K562 (cell line): ENCODE measurements at regions not wholly inside any gene's neighbourhood (a gene's known extent, or its start where the extent isn't known, plus 50 kb on each side); places are given as distances from the start of the nearest gene placed in this dataset.

Source experiments
- CCAR2 ChIP-seq: fragments of 200-400 bp; formaldehyde crosslinking; IDR thresholded peaks from 2 replicates; pipeline ENCODE4 v1.6.1; 2017; ENCODE audit warnings: mild to moderate bottlenecking, low read depth, low read length
- CTCF ChIP-seq, 3 experiments: IDR thresholded peaks in 2 of 3; conservative IDR thresholded peaks in 1 of 3; 2 replicates each; pipeline ENCODE4 v1.5.1; 2011 to 2012; ENCODE audit warnings: low read length in 3 of 3, mild to moderate bottlenecking in 3 of 3, control low read depth in 2 of 3, improper control_type of control experiment in 1 of 3, inconsistent platforms in 1 of 3, low read depth in 1 of 3, mixed read lengths in 1 of 3, moderate library complexity in 1 of 3; ENCODE audit not compliant: insufficient read depth in 2 of 3
- E2F1 ChIP-seq: sonication (generic); formaldehyde crosslinking; IDR thresholded peaks from 2 replicates; pipeline ENCODE4 v1.8.1; 2023; ENCODE audit warnings: mild to moderate bottlenecking, missing genetic modification reagents, moderate library complexity
- L3MBTL2 ChIP-seq: fragments of 450-650 bp; IDR thresholded peaks from 2 replicates; pipeline ENCODE4 v1.6.1; 2016; ENCODE audit warnings: mild to moderate bottlenecking, moderate library complexity
- NBN ChIP-seq: fragments of 450-650 bp; IDR thresholded peaks from 2 replicates; pipeline ENCODE4 v1.6.1; 2016; ENCODE audit warnings: low read depth, mild to moderate bottlenecking
- NFE2L1 ChIP-seq: fragments of 450-650 bp; IDR thresholded peaks from 2 replicates; pipeline ENCODE4 v1.6.1; 2016; ENCODE audit warnings: missing genetic modification characterization, low read depth, mild to moderate bottlenecking, missing compliant biosample characterization, moderate library complexity, borderline replicate concordance
- PHB2 ChIP-seq: fragments of 450-650 bp; IDR thresholded peaks from 2 replicates; pipeline ENCODE4 v1.6.1; 2017; ENCODE audit warnings: low read depth
- RBBP5 ChIP-seq: fragments of 200-600 bp; sonication (generic); IDR thresholded peaks from 2 replicates; pipeline ENCODE4 v1.6.1; 2012; ENCODE audit warnings: borderline replicate concordance, mild to moderate bottlenecking, low read length, control low read depth, inconsistent platforms; ENCODE audit not compliant: insufficient read depth, poor library complexity, severe bottlenecking
- RFX5 ChIP-seq: IDR thresholded peaks from 2 replicates; pipeline ENCODE4 v1.6.1; 2011; ENCODE audit warnings: low read depth, mild to moderate bottlenecking, improper control_type of control experiment, low read length
- SMARCC2 ChIP-seq: fragments of 450-650 bp; IDR thresholded peaks from 2 replicates; pipeline ENCODE4 v1.6.1; 2017; ENCODE audit warnings: antibody characterized with exemption, moderate library complexity, mild to moderate bottlenecking, low read depth
- SRSF3 ChIP-seq: fragments of 200-400 bp; formaldehyde crosslinking; IDR thresholded peaks from 2 replicates; pipeline ENCODE4 v1.6.1; 2016; ENCODE audit warnings: mild to moderate bottlenecking, low read length, moderate library complexity; ENCODE audit not compliant: insufficient read depth

- TF ChIP-seq SRSF3 (no peak), NFE2L1 (tag) (no peak), RBBP5 (no peak), NBN (no peak), CTCF (IDR thresholded peaks at IDR 0.05 in 2 of 3, conservative IDR thresholded peaks at IDR 0.05 in 1 of 3; ENCODE audit: insufficient read depth in 2 of 3, low read depth in 1 of 3, low read length in 3 of 3) (no peak), PHB2 (no peak), E2F1 (CRISPR knock-in tag) (no peak), CCAR2 (no peak), RFX5 (no peak), L3MBTL2 (no peak), SMARCC2 (no peak)
Measured at GRCh38 chr5:174446988-174447387, 277.4 kb upstream of the MSX2 start.
